ENCODE measurements at regions not wholly inside any gene's neighbourhood (a gene's known extent, or its start where the extent isn't known, plus 50 kb on each side); places are given as distances from the start of the nearest gene placed in this dataset.

DNA sequence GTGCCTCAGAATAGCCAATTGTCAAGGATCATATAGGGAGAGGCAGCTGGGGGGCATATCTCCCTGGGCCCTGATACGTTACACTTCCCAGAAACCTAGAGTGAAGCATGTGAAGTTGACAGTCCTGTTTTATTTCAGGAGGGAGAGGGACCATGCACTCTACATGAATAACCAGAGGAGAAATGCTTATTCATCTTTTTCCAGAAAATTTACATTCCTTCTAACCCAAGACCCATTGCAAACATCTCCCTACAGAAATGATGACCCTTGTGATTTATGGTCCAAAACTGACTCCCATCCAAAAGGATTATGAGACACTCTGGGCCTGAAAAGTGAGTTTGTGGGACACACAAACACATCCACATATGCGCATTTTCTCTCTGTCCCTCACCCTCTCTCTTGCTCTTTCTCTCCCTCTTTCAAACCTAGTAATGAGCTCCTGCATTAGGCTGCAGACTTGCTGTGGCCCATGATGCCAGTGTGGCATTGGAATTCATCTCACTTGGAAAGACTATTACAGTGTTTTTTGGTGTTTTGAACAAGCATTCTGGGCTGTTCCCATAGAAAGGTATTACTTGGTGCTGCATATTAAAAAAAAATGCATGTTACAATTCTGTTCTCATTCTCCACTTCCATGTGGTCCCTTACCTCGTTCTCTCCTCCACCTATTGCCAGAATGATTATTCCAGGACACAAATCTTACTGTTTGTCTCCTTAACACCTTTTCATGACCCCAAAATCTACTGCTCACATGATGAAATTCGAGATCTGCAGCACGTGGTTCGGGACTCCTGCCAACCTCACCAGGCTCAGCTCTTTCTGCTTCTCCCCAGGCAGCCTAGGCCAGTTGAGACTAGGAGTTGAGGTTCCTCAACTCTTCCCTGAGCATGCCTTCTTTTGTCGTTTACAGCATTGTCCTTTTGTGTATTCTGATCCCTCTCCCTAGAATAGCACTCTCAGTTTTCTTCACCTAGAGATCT, 451.3 kb upstream of the KLF4 start:
- no peaks in the 10 kb centered on the region for H3K36me3 ChIP-seq
- no peaks in the 10 kb centered on the region for H3K4me1 ChIP-seq
- no peak for ATAC-seq
- H3K4me3 ChIP-seq = no peak overlapping the region
- no peak overlapping the region for H3K27ac ChIP-seq
- no peaks in the 10 kb centered on the region for H3K9me3 ChIP-seq
- TF ChIP-seq CTCF (IDR thresholded peaks at IDR 0.05) = no peak
- no peak for DNase-seq
- H3K27me3 ChIP-seq (ENCODE audit: low read depth) = no peaks in the 10 kb centered on the region
- intact Hi-C loops (cut with DNase I) = no loop called here

DNA sequence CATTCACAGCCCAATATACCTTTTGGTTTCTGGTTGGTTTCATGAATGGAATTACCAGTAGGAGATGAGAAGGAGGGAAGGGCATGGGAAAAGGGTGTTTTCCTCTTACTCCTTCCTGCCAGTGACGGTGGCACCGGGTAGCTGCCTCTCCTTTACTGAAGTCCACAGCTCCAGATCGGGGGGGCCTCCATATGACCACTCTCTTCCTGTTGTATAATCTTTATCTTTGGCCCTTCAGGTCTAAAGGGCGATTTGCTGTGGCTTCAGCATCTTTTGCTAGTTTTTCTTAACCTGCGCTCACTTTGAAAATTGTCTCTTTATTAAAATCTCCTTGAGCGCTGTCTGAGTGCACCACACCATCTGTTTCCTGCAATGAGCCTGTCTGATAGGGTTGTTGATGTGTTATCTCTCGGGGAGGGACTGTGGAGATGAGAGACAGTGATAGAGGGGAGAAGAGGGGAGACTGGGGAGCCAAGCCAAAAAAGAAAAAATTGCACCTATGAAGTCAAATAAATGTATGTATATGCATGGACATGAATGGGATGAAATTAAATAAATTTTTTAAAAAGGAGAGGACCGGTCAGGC, 449.3 kb upstream of the KLF4 start:
- H3K9me3 ChIP-seq = no peaks in the 10 kb centered on the region
- H3K36me3 ChIP-seq = no peaks in the 10 kb centered on the region
- DNase-seq = no peak
- H3K27ac ChIP-seq = no peak overlapping the region
- H3K4me1 ChIP-seq = no peaks in the 10 kb centered on the region
- no peaks in the 10 kb centered on the region for H3K27me3 ChIP-seq (ENCODE audit: low read depth)
- H3K4me3 ChIP-seq = no peak overlapping the region
- intact Hi-C loops (cut with DNase I) = no loop called here
- TF ChIP-seq CTCF (IDR thresholded peaks at IDR 0.05) = no peak
- no peak for ATAC-seq

GRCh38 chr9:107935931-107936330, 446.4 kb upstream of the KLF4 start:
- Histone ChIP-seq H3K4me3 (no peak overlapping the region), H3K4me1 (no peaks in the 10 kb centered on the region), H3K27me3 (ENCODE audit: low read depth) (no peaks in the 10 kb centered on the region), H3K9me3 (no peaks in the 10 kb centered on the region), H3K36me3 (no peaks in the 10 kb centered on the region), H3K27ac (no peak overlapping the region)
- TF ChIP-seq CTCF (IDR thresholded peaks at IDR 0.05) = no peak
- no peak for DNase-seq
- intact Hi-C loops (cut with DNase I) = no loop called here
- ATAC-seq = no peak

DNA sequence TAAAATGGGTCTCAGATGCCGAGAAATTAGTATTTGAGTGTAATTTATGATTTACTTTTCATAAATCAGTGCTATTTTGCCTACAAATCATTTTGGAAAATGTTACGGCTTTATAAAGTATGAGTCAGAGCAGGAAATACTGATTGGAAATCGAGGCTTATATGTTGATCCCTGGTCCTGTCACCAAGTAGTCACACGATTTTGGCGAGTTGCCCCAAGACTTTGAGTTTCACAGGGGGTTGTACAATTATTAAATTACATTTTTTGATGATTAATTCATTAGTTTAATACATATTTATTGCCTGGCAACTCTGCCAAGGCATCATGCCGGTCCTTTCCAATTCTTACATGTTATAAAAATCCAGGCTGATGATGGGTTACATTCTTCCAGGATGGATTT, 443.9 kb upstream of the KLF4 start:
- TF ChIP-seq CTCF (IDR thresholded peaks at IDR 0.05) = no peak
- Histone ChIP-seq H3K4me3 (no peak overlapping the region), H3K4me1 (no peaks in the 10 kb centered on the region), H3K36me3 (no peaks in the 10 kb centered on the region), H3K9me3 (no peaks in the 10 kb centered on the region), H3K27ac (no peak overlapping the region), H3K27me3 (ENCODE audit: low read depth) (no peaks in the 10 kb centered on the region)
- no peak for ATAC-seq
- DNase-seq = no peak
- intact Hi-C loops (cut with DNase I) = no loop called here

DNA sequence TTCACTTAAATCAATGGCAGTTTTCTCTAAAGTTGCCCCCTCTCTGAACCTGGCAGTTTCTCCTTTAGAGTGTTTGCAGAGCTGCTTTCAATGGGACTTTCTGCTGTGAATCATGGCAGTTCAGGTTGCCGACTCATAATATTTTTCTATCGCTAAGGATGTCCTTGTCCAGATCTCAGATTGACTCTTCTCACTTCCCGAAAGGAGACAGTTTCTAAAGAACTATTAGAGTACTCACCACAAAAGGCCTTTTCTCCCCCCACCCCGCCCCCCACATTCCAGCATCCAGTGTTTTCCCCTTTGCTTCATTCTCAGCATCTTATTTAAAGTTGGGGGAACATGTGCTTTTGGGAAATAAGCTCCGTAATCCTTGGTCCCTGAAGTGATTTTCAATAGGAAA, 443.5 kb upstream of the KLF4 start:
- H3K27ac ChIP-seq = no peak overlapping the region
- no peaks in the 10 kb centered on the region for H3K36me3 ChIP-seq
- no peak for ATAC-seq
- H3K9me3 ChIP-seq = no peaks in the 10 kb centered on the region
- no peak for DNase-seq
- no peaks in the 10 kb centered on the region for H3K4me1 ChIP-seq
- H3K4me3 ChIP-seq = no peak overlapping the region
- H3K27me3 ChIP-seq (ENCODE audit: low read depth) = no peaks in the 10 kb centered on the region
- TF ChIP-seq CTCF (IDR thresholded peaks at IDR 0.05) = no peak
- intact Hi-C loops (cut with DNase I) = no loop called here

Data from lower lobe of right lung (tissue), 2 donors.